ENCODE measurements at regions not wholly inside any gene's neighbourhood (a gene's known extent, or its start where the extent isn't known, plus 50 kb on each side); places are given as distances from the start of the nearest gene placed in this dataset.

DNA sequence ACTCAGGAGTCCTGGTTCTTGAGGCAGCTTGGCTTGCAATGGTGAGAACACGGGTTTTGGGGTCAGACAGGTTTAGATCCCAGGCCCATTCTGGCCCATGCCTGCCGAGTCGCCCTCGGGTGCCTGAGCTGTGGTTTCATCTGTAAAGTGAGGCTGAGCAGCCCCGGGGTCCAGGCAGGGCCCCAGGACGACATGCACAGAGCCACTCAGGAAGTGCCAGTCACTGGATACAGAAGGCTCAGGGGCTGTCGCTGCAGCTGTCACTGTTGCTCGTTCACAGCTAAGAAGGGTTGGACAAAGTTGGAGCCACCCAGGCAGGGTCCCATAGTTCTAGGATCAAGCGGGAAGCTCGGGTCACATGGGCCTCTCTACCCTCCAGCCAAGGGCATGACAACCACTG lies 403.1 kb downstream of the BCL11B start:
- TF ChIP-seq NFE2L1 (CRISPR knock-in tag; IDR thresholded peaks at IDR 0.05) (no peak), ZNF416 (CRISPR knock-in tag; IDR thresholded peaks at IDR 0.05) (no peak), SOX15 (CRISPR knock-in tag; IDR thresholded peaks at IDR 0.05) (no peak), FOXJ3 (CRISPR knock-in tag; IDR thresholded peaks at IDR 0.05; ENCODE audit: borderline replicate concordance) (no peak), TEAD1 (CRISPR knock-in tag; IDR thresholded peaks at IDR 0.05) (no peak)
- TF ChIP-seq, protein P1, sequence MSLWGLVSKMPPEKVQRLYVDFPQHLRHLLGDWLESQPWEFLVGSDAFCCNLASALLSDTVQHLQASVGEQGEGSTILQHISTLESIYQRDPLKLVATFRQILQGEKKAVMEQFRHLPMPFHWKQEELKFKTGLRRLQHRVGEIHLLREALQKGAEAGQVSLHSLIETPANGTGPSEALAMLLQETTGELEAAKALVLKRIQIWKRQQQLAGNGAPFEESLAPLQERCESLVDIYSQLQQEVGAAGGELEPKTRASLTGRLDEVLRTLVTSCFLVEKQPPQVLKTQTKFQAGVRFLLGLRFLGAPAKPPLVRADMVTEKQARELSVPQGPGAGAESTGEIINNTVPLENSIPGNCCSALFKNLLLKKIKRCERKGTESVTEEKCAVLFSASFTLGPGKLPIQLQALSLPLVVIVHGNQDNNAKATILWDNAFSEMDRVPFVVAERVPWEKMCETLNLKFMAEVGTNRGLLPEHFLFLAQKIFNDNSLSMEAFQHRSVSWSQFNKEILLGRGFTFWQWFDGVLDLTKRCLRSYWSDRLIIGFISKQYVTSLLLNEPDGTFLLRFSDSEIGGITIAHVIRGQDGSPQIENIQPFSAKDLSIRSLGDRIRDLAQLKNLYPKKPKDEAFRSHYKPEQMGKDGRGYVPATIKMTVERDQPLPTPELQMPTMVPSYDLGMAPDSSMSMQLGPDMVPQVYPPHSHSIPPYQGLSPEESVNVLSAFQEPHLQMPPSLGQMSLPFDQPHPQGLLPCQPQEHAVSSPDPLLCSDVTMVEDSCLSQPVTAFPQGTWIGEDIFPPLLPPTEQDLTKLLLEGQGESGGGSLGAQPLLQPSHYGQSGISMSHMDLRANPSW (CRISPR knock-in tag; conservative IDR thresholded peaks at IDR 0.05; ENCODE audit: low read depth): no peak
- TF ChIP-seq, protein P2, sequence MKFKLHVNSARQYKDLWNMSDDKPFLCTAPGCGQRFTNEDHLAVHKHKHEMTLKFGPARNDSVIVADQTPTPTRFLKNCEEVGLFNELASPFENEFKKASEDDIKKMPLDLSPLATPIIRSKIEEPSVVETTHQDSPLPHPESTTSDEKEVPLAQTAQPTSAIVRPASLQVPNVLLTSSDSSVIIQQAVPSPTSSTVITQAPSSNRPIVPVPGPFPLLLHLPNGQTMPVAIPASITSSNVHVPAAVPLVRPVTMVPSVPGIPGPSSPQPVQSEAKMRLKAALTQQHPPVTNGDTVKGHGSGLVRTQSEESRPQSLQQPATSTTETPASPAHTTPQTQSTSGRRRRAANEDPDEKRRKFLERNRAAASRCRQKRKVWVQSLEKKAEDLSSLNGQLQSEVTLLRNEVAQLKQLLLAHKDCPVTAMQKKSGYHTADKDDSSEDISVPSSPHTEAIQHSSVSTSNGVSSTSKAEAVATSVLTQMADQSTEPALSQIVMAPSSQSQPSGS (CRISPR knock-in tag; IDR thresholded peaks at IDR 0.05; ENCODE audit: borderline replicate concordance, low read depth): no peak
- TF ChIP-seq, protein P3, sequence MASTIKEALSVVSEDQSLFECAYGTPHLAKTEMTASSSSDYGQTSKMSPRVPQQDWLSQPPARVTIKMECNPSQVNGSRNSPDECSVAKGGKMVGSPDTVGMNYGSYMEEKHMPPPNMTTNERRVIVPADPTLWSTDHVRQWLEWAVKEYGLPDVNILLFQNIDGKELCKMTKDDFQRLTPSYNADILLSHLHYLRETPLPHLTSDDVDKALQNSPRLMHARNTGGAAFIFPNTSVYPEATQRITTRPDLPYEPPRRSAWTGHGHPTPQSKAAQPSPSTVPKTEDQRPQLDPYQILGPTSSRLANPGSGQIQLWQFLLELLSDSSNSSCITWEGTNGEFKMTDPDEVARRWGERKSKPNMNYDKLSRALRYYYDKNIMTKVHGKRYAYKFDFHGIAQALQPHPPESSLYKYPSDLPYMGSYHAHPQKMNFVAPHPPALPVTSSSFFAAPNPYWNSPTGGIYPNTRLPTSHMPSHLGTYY (CRISPR knock-in tag; IDR thresholded peaks at IDR 0.05): no peak
- TF ChIP-seq, protein P4, sequence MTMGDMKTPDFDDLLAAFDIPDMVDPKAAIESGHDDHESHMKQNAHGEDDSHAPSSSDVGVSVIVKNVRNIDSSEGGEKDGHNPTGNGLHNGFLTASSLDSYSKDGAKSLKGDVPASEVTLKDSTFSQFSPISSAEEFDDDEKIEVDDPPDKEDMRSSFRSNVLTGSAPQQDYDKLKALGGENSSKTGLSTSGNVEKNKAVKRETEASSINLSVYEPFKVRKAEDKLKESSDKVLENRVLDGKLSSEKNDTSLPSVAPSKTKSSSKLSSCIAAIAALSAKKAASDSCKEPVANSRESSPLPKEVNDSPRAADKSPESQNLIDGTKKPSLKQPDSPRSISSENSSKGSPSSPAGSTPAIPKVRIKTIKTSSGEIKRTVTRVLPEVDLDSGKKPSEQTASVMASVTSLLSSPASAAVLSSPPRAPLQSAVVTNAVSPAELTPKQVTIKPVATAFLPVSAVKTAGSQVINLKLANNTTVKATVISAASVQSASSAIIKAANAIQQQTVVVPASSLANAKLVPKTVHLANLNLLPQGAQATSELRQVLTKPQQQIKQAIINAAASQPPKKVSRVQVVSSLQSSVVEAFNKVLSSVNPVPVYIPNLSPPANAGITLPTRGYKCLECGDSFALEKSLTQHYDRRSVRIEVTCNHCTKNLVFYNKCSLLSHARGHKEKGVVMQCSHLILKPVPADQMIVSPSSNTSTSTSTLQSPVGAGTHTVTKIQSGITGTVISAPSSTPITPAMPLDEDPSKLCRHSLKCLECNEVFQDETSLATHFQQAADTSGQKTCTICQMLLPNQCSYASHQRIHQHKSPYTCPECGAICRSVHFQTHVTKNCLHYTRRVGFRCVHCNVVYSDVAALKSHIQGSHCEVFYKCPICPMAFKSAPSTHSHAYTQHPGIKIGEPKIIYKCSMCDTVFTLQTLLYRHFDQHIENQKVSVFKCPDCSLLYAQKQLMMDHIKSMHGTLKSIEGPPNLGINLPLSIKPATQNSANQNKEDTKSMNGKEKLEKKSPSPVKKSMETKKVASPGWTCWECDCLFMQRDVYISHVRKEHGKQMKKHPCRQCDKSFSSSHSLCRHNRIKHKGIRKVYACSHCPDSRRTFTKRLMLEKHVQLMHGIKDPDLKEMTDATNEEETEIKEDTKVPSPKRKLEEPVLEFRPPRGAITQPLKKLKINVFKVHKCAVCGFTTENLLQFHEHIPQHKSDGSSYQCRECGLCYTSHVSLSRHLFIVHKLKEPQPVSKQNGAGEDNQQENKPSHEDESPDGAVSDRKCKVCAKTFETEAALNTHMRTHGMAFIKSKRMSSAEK (CRISPR knock-in tag; IDR thresholded peaks at IDR 0.05; ENCODE audit: borderline replicate concordance): no peak
- TF ChIP-seq, protein P5, sequence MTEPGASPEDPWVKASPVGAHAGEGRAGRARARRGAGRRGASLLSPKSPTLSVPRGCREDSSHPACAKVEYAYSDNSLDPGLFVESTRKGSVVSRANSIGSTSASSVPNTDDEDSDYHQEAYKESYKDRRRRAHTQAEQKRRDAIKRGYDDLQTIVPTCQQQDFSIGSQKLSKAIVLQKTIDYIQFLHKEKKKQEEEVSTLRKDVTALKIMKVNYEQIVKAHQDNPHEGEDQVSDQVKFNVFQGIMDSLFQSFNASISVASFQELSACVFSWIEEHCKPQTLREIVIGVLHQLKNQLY (CRISPR knock-in tag; IDR thresholded peaks at IDR 0.05): no peak
- ATAC-seq (no peak), DNase-seq (ENCODE audit: low spot score) (no peak)
- Mint-ChIP-seq H3K4me3 (no peak overlapping the region), H3K9me3 (peaks cover 11% of the 10 kb centered on the region), H3K36me3 (no peaks in the 10 kb centered on the region), H3K4me1 (no peaks in the 10 kb centered on the region), H3K27ac (no peak overlapping the region), H3K27me3 (ENCODE audit: low read depth) (no peaks in the 10 kb centered on the region; the same call in 1 of the 2 replicates)
- CTCF ChIA-PET: no interaction called here
- POLR2A ChIA-PET: no interaction called here

DNA sequence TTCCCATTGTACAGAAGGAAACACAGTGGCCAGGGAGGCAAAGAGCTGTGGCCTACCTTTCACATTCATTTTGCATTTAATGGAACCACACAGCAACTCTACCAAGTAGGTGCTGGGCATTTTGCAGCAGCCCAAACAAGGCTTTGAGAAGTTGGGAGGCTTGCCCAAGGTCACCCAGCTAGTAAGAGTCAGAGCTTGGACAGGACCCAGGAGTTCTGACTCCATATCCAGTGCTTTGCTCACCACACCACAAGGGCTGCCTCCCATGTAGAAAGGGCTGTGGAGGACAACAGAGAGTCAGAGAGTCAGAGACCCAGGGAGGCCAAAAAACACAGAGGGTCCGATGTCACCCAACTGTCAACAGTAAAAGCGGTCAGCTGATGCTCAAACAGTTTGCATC lies 400.2 kb downstream of the BCL11B start:
- Mint-ChIP-seq H3K36me3 (no peaks in the 10 kb centered on the region), H3K9me3 (peaks cover 8% of the 10 kb centered on the region), H3K4me1 (no peaks in the 10 kb centered on the region), H3K4me3 (no peak overlapping the region), H3K27ac (no peak overlapping the region), H3K27me3 (ENCODE audit: low read depth) (no peaks in the 10 kb centered on the region; the same call in 1 of the 2 replicates)
- no peak for ATAC-seq
- no peak for DNase-seq (ENCODE audit: low spot score)
- CTCF ChIA-PET: no interaction called here
- POLR2A ChIA-PET: no interaction called here
- TF ChIP-seq, protein P6, sequence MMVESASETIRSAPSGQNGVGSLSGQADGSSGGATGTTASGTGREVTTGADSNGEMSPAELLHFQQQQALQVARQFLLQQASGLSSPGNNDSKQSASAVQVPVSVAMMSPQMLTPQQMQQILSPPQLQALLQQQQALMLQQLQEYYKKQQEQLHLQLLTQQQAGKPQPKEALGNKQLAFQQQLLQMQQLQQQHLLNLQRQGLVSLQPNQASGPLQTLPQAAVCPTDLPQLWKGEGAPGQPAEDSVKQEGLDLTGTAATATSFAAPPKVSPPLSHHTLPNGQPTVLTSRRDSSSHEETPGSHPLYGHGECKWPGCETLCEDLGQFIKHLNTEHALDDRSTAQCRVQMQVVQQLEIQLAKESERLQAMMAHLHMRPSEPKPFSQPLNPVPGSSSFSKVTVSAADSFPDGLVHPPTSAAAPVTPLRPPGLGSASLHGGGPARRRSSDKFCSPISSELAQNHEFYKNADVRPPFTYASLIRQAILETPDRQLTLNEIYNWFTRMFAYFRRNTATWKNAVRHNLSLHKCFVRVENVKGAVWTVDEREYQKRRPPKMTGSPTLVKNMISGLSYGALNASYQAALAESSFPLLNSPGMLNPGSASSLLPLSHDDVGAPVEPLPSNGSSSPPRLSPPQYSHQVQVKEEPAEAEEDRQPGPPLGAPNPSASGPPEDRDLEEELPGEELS (CRISPR knock-in tag; IDR thresholded peaks at IDR 0.05): no peak
- no peak for TF ChIP-seq ZNF263 (CRISPR knock-in tag; IDR thresholded peaks at IDR 0.05; ENCODE audit: low read depth)
- no peak for TF ChIP-seq JAZF1 (CRISPR knock-in tag; IDR thresholded peaks at IDR 0.05)
- TF ChIP-seq ARID4B (CRISPR knock-in tag; IDR thresholded peaks at IDR 0.05; ENCODE audit: borderline replicate concordance): no peak
- TF ChIP-seq GTF2I (CRISPR knock-in tag; conservative IDR thresholded peaks at IDR 0.05): no peak
- TF ChIP-seq, protein P7, sequence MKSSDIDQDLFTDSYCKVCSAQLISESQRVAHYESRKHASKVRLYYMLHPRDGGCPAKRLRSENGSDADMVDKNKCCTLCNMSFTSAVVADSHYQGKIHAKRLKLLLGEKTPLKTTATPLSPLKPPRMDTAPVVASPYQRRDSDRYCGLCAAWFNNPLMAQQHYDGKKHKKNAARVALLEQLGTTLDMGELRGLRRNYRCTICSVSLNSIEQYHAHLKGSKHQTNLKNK (CRISPR knock-in tag; IDR thresholded peaks at IDR 0.05): no peak
- no peak for TF ChIP-seq SOX15 (CRISPR knock-in tag; IDR thresholded peaks at IDR 0.05)
- no peak for TF ChIP-seq FOXJ3 (CRISPR knock-in tag; IDR thresholded peaks at IDR 0.05; ENCODE audit: borderline replicate concordance)

All from WTC11 (cell line).